ENCODE measurements at regions not wholly inside any gene's neighbourhood (a gene's known extent, or its start where the extent isn't known, plus 50 kb on each side); places are given as distances from the start of the nearest gene placed in this dataset.

DNA sequence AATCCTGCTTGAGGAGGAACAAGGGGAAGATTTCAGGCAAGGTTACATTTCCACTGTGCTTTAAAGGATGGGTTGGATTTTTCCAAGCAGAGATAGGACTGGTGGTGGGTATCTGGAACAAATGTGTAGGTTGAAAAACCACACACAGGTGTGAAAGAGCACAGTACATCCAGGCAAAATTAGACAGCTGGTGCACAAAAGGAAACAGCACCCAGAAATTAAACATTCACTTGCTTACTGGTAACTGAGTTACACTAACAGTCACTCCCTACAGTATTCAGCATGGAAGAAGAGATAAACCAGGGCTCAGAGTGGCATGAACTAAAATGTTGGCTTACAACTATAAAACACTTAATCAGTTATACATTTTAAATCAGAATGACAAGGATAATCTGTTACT lies 81.5 kb upstream of the RASEF start:
- TF ChIP-seq, protein P1, sequence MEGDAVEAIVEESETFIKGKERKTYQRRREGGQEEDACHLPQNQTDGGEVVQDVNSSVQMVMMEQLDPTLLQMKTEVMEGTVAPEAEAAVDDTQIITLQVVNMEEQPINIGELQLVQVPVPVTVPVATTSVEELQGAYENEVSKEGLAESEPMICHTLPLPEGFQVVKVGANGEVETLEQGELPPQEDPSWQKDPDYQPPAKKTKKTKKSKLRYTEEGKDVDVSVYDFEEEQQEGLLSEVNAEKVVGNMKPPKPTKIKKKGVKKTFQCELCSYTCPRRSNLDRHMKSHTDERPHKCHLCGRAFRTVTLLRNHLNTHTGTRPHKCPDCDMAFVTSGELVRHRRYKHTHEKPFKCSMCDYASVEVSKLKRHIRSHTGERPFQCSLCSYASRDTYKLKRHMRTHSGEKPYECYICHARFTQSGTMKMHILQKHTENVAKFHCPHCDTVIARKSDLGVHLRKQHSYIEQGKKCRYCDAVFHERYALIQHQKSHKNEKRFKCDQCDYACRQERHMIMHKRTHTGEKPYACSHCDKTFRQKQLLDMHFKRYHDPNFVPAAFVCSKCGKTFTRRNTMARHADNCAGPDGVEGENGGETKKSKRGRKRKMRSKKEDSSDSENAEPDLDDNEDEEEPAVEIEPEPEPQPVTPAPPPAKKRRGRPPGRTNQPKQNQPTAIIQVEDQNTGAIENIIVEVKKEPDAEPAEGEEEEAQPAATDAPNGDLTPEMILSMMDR (IDR thresholded peaks at IDR 0.05; ENCODE audit: insufficient read depth in 1 of 2, low read depth in 1 of 2, low read length in 1 of 2, severe bottlenecking in 1 of 2, unreplicated experiment in 1 of 2), result no peak
- no peak overlapping the region for H3K4me3 ChIP-seq (ENCODE audit: low read depth, low read length)
- no peaks in the 10 kb centered on the region for H3K36me3 ChIP-seq (ENCODE audit: control insufficient read depth, insufficient read depth, low read length)
- H3K4me1 ChIP-seq, result no peaks in the 10 kb centered on the region
- POLR2A ChIA-PET, result no interaction called here
- Mint-ChIP-seq H3K27me3 (ENCODE audit: insufficient read depth, unreplicated experiment) (peaks cover 2% of the 10 kb centered on the region), H3K27ac (ENCODE audit: unreplicated experiment) (no peak overlapping the region), H3K36me3 (ENCODE audit: insufficient read depth, unreplicated experiment) (no peaks in the 10 kb centered on the region), H3K4me3 (ENCODE audit: unreplicated experiment) (no peak overlapping the region), H3K9me3 (ENCODE audit: unreplicated experiment) (no peaks in the 10 kb centered on the region), H3K4me1 (ENCODE audit: low read depth, unreplicated experiment) (no peaks in the 10 kb centered on the region)
- intact Hi-C loops (cut with micrococcal nuclease; ENCODE audit: unreplicated experiment), result no loop called here
- no TSS peak for BruUV-seq (replicated peaks)
- no peaks in the 10 kb centered on the region for H3K9me3 ChIP-seq
- CTCF ChIA-PET, result no interaction called here
- no peak for DNase-seq
- no peaks in the 10 kb centered on the region for H3K27me3 ChIP-seq (replicated peaks; ENCODE audit: control insufficient read depth, insufficient read depth, low read length)

DNA sequence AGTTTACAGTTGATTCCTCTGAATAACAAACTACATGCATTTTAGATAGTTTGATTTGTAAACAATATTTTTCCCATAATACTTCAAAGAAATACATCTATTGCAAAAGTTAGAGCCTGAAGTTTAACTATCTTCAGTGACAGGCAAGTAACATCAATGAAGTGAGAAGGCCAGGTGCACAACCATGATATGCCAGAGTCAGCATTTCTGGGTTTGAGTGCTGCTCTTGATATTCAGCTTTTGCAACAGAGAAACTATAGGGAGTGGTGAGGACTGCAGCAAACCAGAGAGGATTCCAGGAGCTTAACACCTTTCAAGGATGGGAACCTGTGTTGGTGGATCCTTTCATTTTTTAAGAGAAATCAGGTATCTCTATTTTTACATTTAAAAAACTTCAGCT lies 79.4 kb upstream of the RASEF start:
- Histone ChIP-seq H3K4me3 (ENCODE audit: low read depth, low read length) (no peak overlapping the region), H3K27me3 (replicated peaks; ENCODE audit: control insufficient read depth, insufficient read depth, low read length) (no peaks in the 10 kb centered on the region), H3K36me3 (ENCODE audit: control insufficient read depth, insufficient read depth, low read length) (no peaks in the 10 kb centered on the region), H3K9me3 (no peaks in the 10 kb centered on the region), H3K4me1 (no peaks in the 10 kb centered on the region)
- Mint-ChIP-seq H3K36me3 (ENCODE audit: insufficient read depth, unreplicated experiment) (no peaks in the 10 kb centered on the region), H3K4me3 (ENCODE audit: unreplicated experiment) (no peak overlapping the region), H3K27me3 (ENCODE audit: insufficient read depth, unreplicated experiment) (no peaks in the 10 kb centered on the region), H3K9me3 (ENCODE audit: unreplicated experiment) (no peaks in the 10 kb centered on the region), H3K27ac (ENCODE audit: unreplicated experiment) (no peak overlapping the region), H3K4me1 (ENCODE audit: low read depth, unreplicated experiment) (no peaks in the 10 kb centered on the region)
- ChIA-PET POLR2A (no interaction called here), CTCF (no interaction called here)
- intact Hi-C loops (cut with micrococcal nuclease; ENCODE audit: unreplicated experiment), result no loop called here
- DNase-seq, result no peak
- no TSS peak for BruUV-seq (replicated peaks)
- TF ChIP-seq, protein P1 (IDR thresholded peaks at IDR 0.05; ENCODE audit: insufficient read depth in 1 of 2, low read depth in 1 of 2, low read length in 1 of 2, severe bottlenecking in 1 of 2, unreplicated experiment in 1 of 2), result no peak

DNA sequence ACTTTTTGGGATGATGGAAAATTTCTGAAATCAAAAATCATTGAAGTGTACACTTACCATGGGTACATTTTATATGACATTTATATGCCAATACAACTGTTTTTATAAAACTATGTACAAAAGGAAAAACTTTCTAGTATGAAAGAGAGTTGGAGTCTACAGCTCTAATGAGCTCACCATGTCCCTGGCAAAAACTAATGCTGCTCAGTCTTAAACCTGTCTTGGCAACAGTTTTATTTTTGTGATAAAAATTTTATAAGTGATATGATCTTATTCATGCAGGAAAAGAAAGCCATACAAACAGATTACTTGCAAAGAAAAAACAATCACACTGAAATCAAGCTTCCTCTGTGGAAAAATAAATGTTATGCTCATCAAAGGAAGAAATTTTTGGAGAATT lies 78.9 kb upstream of the RASEF start:
- ChIA-PET CTCF (no interaction called here), POLR2A (no interaction called here)
- no peak overlapping the region for H3K4me3 Mint-ChIP-seq (ENCODE audit: unreplicated experiment)
- H3K27me3 Mint-ChIP-seq (ENCODE audit: insufficient read depth, unreplicated experiment), result no peaks in the 10 kb centered on the region
- Histone ChIP-seq H3K4me3 (ENCODE audit: low read depth, low read length) (no peak overlapping the region), H3K36me3 (ENCODE audit: control insufficient read depth, insufficient read depth, low read length) (no peaks in the 10 kb centered on the region), H3K4me1 (no peaks in the 10 kb centered on the region), H3K27me3 (replicated peaks; ENCODE audit: control insufficient read depth, insufficient read depth, low read length) (no peaks in the 10 kb centered on the region), H3K9me3 (no peaks in the 10 kb centered on the region)
- DNase-seq, result no peak
- BruUV-seq (replicated peaks), result no TSS peak
- TF ChIP-seq, protein P1 (IDR thresholded peaks at IDR 0.05; ENCODE audit: insufficient read depth in 1 of 2, low read depth in 1 of 2, low read length in 1 of 2, severe bottlenecking in 1 of 2, unreplicated experiment in 1 of 2), result no peak
- no peak overlapping the region for H3K27ac Mint-ChIP-seq (ENCODE audit: unreplicated experiment)
- no peaks in the 10 kb centered on the region for H3K9me3 Mint-ChIP-seq (ENCODE audit: unreplicated experiment)
- no peaks in the 10 kb centered on the region for H3K36me3 Mint-ChIP-seq (ENCODE audit: insufficient read depth, unreplicated experiment)
- H3K4me1 Mint-ChIP-seq (ENCODE audit: low read depth, unreplicated experiment), result no peaks in the 10 kb centered on the region
- intact Hi-C loops (cut with micrococcal nuclease; ENCODE audit: unreplicated experiment), result no loop called here
